Liver (tissue), 8 donors: ENCODE measurements at regions not wholly inside any gene's neighbourhood (a gene's known extent, or its start where the extent isn't known, plus 50 kb on each side); places are given as distances from the start of the nearest gene placed in this dataset.

ENCODE experiments used
- DNase-seq: peaks from one replicate; pipeline ENCODE4 v3.0.0-alpha.2; 2017; ENCODE audit warnings: low spot score
- H3K27ac ChIP-seq, 2 donors: one replicate each; pipeline ENCODE4 v1.7.0; 2013; ENCODE audit warnings: inconsistent platforms in 2 of 2, low read length in 2 of 2, control low read depth in 1 of 2, low read depth in 1 of 2, mild to moderate bottlenecking in 1 of 2
- H3K27me3 ChIP-seq, 4 donors: one replicate each; pipeline versions ENCODE4 v1.6.1 to v1.7.0; 2013; ENCODE audit warnings: low read length in 3 of 4, inconsistent platforms in 1 of 4, mild to moderate bottlenecking in 1 of 4, moderate library complexity in 1 of 4; ENCODE audit not compliant: control insufficient read depth in 4 of 4, insufficient read depth in 4 of 4
- H3K36me3 ChIP-seq, 4 donors: one replicate each; pipeline versions ENCODE4 v1.6.1 to v1.7.0; 2013; ENCODE audit warnings: low read length in 3 of 4, mild to moderate bottlenecking in 3 of 4, low read depth in 1 of 4, moderate library complexity in 1 of 4; ENCODE audit not compliant: control insufficient read depth in 4 of 4, insufficient read depth in 3 of 4
- H3K4me1 ChIP-seq, 4 donors: one replicate each; pipeline versions ENCODE4 v1.6.1 to v1.7.0; 2013; ENCODE audit warnings: low read length in 3 of 4, mild to moderate bottlenecking in 3 of 4, moderate library complexity in 1 of 4; ENCODE audit not compliant: control insufficient read depth in 4 of 4, insufficient read depth in 4 of 4
- H3K4me3 ChIP-seq, 3 donors: one replicate each; pipeline versions ENCODE4 v1.6.1 to v1.7.0; 2013; ENCODE audit warnings: low read length in 3 of 3, control low read depth in 1 of 3, low read depth in 1 of 3, mild to moderate bottlenecking in 1 of 3
- H3K9ac ChIP-seq, 2 donors: one replicate each; pipeline ENCODE4 v1.7.0; 2013; ENCODE audit warnings: low read length in 2 of 2, mild to moderate bottlenecking in 2 of 2, moderate library complexity in 2 of 2, control low read depth in 1 of 2, low read depth in 1 of 2
- H3K9me3 ChIP-seq, 4 donors: one replicate each; pipeline versions ENCODE4 v1.6.1 to v1.7.0; 2013; ENCODE audit warnings: low read length in 3 of 4; ENCODE audit not compliant: control insufficient read depth in 4 of 4
- FOXA1 ChIP-seq: IDR thresholded peaks from 2 replicates; pipeline ENCODE4 v1.6.1; 2016; ENCODE audit warnings: antibody characterized with exemption
- FOXA2 ChIP-seq: IDR thresholded peaks from 2 replicates; pipeline ENCODE4 v1.6.1; 2016; ENCODE audit warnings: antibody characterized with exemption
- GABPA ChIP-seq, 2 donors: IDR thresholded peaks in 1 of 2; conservative IDR thresholded peaks in 1 of 2; 2 replicates each; pipeline ENCODE4 v1.6.1; 2016; ENCODE audit warnings: antibody characterized with exemption in 2 of 2, mild to moderate bottlenecking in 1 of 2, moderate library complexity in 1 of 2
- HNF4A ChIP-seq, 2 donors: conservative IDR thresholded peaks; 2 replicates each; pipeline ENCODE4 v1.6.1; 2016; ENCODE audit warnings: antibody characterized with exemption in 2 of 2, mild to moderate bottlenecking in 2 of 2
- HNF4G ChIP-seq: IDR thresholded peaks from 2 replicates; pipeline ENCODE4 v1.6.1; 2016; ENCODE audit warnings: antibody characterized with exemption
- NR2F2 ChIP-seq: IDR thresholded peaks from 2 replicates; pipeline ENCODE4 v1.6.1; 2016; ENCODE audit warnings: antibody characterized with exemption
- RAD21 ChIP-seq, 2 donors: IDR thresholded peaks; 2 replicates each; pipeline ENCODE4 v1.6.1; 2016; ENCODE audit warnings: antibody characterized with exemption in 2 of 2, mild to moderate bottlenecking in 2 of 2
- RXRA ChIP-seq, 2 donors: IDR thresholded peaks; 2 replicates each; pipeline ENCODE4 v1.6.1; 2017 to 2018; ENCODE audit warnings: antibody characterized with exemption in 2 of 2, mild to moderate bottlenecking in 1 of 2
- SP1 ChIP-seq: IDR thresholded peaks from 2 replicates; pipeline ENCODE4 v1.6.1; 2018; ENCODE audit warnings: antibody characterized with exemption, mild to moderate bottlenecking
- TAF1 ChIP-seq: conservative IDR thresholded peaks from 2 replicates; pipeline ENCODE4 v1.6.1; 2016; ENCODE audit warnings: antibody characterized with exemption, mild to moderate bottlenecking
- YY1 ChIP-seq: IDR thresholded peaks from 2 replicates; pipeline ENCODE4 v1.6.1; 2016; ENCODE audit warnings: antibody characterized with exemption, mild to moderate bottlenecking
- WGBS: extraction: QIAGEN DNeasy Blood & Tissue Kit; methylation state at CpG from one replicate; pipeline ENCODE4 v1.1.7; 2013; 5-methylcytosine and 5-hydroxymethylcytosine counted together
- TF ChIP-seq, protein P1 (sequence below): fragments of 150-350 bp; IDR thresholded peaks from 2 replicates; pipeline ENCODE4 v1.5.1; 2017; ENCODE audit warnings: improper control_type of control experiment, low read depth, low read length; ENCODE audit not compliant: missing input control
- TF ChIP-seq, protein P2 (sequence below): IDR thresholded peaks from 2 replicates; pipeline ENCODE4 v1.6.1; 2016; ENCODE audit warnings: antibody characterized with exemption, mild to moderate bottlenecking
- TF ChIP-seq, protein P3 (sequence below): IDR thresholded peaks from 2 replicates; pipeline ENCODE4 v1.6.1; 2016; ENCODE audit warnings: antibody characterized with exemption
- TF ChIP-seq, protein P4 (sequence below): IDR thresholded peaks from 2 replicates; pipeline ENCODE4 v1.6.1; 2016; ENCODE audit warnings: antibody characterized with exemption
- donor health status: healthy.
- donor health status: healthy.
- donor health status: healthy.
- donor health status: healthy.
- donor health status: healthy.

DNA sequence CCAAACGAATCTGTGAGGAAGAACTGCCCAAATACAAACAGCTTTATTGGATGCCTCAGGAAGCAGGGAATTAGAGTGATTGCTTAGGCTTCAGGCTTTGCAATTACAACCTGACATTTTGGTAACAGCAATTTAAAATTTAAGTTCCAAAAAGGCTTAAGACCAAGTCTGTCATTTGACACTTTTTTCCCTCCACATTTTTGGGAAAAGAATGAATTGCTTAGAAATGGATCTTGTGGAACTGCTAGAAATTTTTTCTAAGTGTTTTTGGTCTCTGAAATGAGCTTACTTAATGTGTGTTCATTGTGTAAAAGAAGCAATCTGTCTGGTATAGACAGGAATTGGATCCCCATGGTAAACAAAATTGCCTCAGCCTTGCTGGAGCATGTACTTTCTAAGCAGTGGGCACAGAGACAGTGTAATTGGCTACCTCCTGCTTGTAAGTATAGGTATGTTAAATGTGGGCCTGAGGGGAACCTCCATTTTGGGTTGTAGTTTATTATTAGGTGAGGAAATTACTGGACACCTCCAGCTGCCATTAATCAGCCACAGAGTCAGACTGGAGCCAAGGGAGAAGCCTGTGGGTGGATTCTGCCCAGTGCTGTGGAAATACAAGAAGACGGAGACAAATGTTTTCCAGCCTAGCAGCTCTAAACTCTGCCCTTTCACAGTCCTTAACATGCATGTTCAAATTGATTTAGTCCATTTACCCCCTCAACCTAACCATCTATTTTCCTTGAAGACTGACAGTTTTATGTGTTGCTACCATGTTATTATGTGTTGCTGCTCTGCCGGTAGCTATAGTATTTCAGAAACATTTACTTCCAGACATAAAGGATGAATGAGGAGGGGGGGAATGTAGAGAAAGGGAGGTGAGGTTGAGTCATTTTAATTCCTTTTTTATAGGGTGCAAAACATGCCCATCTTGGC is 473.0 kb downstream of the SPRY1 start:
- TF ChIP-seq HNF4G (no peak), RAD21 (IDR thresholded peaks at IDR 0.05) (no peak), RXRA (IDR thresholded peaks at IDR 0.05) (no peak), SP1 (no peak)
- TF ChIP-seq, protein P1, sequence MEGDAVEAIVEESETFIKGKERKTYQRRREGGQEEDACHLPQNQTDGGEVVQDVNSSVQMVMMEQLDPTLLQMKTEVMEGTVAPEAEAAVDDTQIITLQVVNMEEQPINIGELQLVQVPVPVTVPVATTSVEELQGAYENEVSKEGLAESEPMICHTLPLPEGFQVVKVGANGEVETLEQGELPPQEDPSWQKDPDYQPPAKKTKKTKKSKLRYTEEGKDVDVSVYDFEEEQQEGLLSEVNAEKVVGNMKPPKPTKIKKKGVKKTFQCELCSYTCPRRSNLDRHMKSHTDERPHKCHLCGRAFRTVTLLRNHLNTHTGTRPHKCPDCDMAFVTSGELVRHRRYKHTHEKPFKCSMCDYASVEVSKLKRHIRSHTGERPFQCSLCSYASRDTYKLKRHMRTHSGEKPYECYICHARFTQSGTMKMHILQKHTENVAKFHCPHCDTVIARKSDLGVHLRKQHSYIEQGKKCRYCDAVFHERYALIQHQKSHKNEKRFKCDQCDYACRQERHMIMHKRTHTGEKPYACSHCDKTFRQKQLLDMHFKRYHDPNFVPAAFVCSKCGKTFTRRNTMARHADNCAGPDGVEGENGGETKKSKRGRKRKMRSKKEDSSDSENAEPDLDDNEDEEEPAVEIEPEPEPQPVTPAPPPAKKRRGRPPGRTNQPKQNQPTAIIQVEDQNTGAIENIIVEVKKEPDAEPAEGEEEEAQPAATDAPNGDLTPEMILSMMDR = no peak
- H3K9me3 ChIP-seq = peaks cover 0 to 3% (median 0%) of the 10 kb centered on the region in 4 donors
- no peaks in the 10 kb centered on the region for H3K36me3 ChIP-seq
- no peak overlapping the region for H3K27ac ChIP-seq
- H3K9ac ChIP-seq = no peak overlapping the region
- no peak overlapping the region for H3K4me3 ChIP-seq
- H3K4me1 ChIP-seq = no peaks in the 10 kb centered on the region
- H3K27me3 ChIP-seq = no peaks in the 10 kb centered on the region
- no peak for DNase-seq
- WGBS = 84% methylated on average over 3 of the region's 3 CpGs

DNA sequence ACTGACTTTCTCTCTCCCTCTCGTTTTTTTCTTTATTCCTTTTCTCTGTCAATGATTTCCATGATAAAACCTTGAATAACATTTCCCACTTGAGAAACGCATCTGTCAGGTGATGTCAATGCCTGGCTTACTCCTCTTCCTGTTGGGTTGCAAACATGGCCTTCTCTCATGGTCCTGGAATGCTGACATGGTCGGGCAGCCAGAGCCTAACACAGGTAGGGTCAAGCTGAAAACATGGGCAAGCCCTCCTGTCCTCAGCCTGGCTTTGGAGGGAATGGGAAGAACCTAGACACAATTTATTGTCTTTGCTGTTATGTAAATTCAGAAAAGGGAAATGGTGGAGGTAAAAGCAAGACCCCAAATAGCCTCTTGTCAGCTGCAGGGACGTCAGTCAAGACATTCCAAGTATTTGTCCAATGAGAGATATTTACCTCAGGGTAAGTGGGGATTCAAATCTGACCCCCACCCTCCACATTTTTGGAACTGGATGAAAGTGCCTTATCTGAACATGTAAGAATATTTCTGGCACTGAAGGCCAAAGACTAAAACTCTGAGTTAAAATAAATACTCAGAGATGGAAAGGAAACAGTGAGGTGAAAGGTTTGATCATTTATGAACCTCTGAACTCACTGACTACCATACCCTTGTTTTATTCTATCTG is 473.8 kb downstream of the SPRY1 start:
- Histone ChIP-seq H3K27ac (no peak overlapping the region), H3K9me3 (peaks cover 0 to 3% (median 0%) of the 10 kb centered on the region in 4 donors), H3K36me3 (no peaks in the 10 kb centered on the region), H3K27me3 (no peaks in the 10 kb centered on the region), H3K4me1 (no peaks in the 10 kb centered on the region), H3K4me3 (no peak overlapping the region), H3K9ac (no peak overlapping the region)
- TF ChIP-seq RAD21 (IDR thresholded peaks at IDR 0.05) (no peak), NR2F2 (no peak), YY1 (no peak), GABPA (IDR thresholded peaks at IDR 0.05 in 1 of 2, conservative IDR thresholded peaks at IDR 0.05 in 1 of 2) (no peak), FOXA2 (no peak), HNF4A (conservative IDR thresholded peaks at IDR 0.05) (no peak), TAF1 (no peak), FOXA1 (no peak), RXRA (IDR thresholded peaks at IDR 0.05) (no peak)
- TF ChIP-seq, protein P2, sequence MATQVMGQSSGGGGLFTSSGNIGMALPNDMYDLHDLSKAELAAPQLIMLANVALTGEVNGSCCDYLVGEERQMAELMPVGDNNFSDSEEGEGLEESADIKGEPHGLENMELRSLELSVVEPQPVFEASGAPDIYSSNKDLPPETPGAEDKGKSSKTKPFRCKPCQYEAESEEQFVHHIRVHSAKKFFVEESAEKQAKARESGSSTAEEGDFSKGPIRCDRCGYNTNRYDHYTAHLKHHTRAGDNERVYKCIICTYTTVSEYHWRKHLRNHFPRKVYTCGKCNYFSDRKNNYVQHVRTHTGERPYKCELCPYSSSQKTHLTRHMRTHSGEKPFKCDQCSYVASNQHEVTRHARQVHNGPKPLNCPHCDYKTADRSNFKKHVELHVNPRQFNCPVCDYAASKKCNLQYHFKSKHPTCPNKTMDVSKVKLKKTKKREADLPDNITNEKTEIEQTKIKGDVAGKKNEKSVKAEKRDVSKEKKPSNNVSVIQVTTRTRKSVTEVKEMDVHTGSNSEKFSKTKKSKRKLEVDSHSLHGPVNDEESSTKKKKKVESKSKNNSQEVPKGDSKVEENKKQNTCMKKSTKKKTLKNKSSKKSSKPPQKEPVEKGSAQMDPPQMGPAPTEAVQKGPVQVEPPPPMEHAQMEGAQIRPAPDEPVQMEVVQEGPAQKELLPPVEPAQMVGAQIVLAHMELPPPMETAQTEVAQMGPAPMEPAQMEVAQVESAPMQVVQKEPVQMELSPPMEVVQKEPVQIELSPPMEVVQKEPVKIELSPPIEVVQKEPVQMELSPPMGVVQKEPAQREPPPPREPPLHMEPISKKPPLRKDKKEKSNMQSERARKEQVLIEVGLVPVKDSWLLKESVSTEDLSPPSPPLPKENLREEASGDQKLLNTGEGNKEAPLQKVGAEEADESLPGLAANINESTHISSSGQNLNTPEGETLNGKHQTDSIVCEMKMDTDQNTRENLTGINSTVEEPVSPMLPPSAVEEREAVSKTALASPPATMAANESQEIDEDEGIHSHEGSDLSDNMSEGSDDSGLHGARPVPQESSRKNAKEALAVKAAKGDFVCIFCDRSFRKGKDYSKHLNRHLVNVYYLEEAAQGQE = no peak
- TF ChIP-seq, protein P1 = no peak
- TF ChIP-seq, protein P3, sequence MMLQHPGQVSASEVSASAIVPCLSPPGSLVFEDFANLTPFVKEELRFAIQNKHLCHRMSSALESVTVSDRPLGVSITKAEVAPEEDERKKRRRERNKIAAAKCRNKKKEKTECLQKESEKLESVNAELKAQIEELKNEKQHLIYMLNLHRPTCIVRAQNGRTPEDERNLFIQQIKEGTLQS = no peak
- TF ChIP-seq, protein P4, sequence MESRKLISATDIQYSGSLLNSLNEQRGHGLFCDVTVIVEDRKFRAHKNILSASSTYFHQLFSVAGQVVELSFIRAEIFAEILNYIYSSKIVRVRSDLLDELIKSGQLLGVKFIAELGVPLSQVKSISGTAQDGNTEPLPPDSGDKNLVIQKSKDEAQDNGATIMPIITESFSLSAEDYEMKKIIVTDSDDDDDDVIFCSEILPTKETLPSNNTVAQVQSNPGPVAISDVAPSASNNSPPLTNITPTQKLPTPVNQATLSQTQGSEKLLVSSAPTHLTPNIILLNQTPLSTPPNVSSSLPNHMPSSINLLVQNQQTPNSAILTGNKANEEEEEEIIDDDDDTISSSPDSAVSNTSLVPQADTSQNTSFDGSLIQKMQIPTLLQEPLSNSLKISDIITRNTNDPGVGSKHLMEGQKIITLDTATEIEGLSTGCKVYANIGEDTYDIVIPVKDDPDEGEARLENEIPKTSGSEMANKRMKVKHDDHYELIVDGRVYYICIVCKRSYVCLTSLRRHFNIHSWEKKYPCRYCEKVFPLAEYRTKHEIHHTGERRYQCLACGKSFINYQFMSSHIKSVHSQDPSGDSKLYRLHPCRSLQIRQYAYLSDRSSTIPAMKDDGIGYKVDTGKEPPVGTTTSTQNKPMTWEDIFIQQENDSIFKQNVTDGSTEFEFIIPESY = no peak
- WGBS = 59% methylated on average over 4 of the region's 4 CpGs
- DNase-seq = no peak
